Superior temporal gyrus (tissue), 1 donor: ENCODE measurements at regions not wholly inside any gene's neighbourhood (a gene's known extent, or its start where the extent isn't known, plus 50 kb on each side); places are given as distances from the start of the nearest gene placed in this dataset.
"Not testable (repeated sequence)": the region's sequence is repeated elsewhere in the genome, so short reads cannot be mapped to it uniquely, and the experiment has no call there.

Experiments
- DNase-seq: peaks from one replicate; pipeline ENCODE4 v3.0.0-alpha.2; 2016; ENCODE audit errors: extremely low spot score

GRCh38 chrX:124238268-124238667 lies 94.2 kb upstream of the TEX13D start:
- DNase-seq = no peak

- no peak for DNase-seq
Measured at GRCh38 chrX:124239324-124239723, 93.1 kb upstream of the TEX13D start.

- no peak for DNase-seq
Measured at GRCh38 chrX:124239911-124240310, 92.5 kb upstream of the TEX13D start.

GRCh38 chrX:124240422-124240821 lies 92.0 kb upstream of the TEX13D start:
- DNase-seq = no peak

GRCh38 chrX:124242131-124242530 lies 90.3 kb upstream of the TEX13D start:
- DNase-seq = no peak

- no peak for DNase-seq
Measured at GRCh38 chrX:124249345-124249744, 83.1 kb upstream of the TEX13D start.

- DNase-seq = no peak
Measured at GRCh38 chrX:124250835-124251437, 81.5 kb upstream of the TEX13D start.

GRCh38 chrX:124254611-124255010 lies 77.8 kb upstream of the TEX13D start:
- no peak for DNase-seq

GRCh38 chrX:124256216-124256615 lies 76.2 kb upstream of the TEX13D start:
- no peak for DNase-seq

GRCh38 chrX:124256629-124257380 lies 75.7 kb upstream of the TEX13D start:
- no peak for DNase-seq

- DNase-seq = no peak
Measured at GRCh38 chrX:124257924-124258702, 74.3 kb upstream of the TEX13D start.

- no peak for DNase-seq
Measured at GRCh38 chrX:124260845-124261244, 71.6 kb upstream of the TEX13D start.

GRCh38 chrX:124263743-124264142 lies 68.7 kb upstream of the TEX13D start:
- DNase-seq = no peak

GRCh38 chrX:124268099-124268498 lies 64.4 kb upstream of the TEX13D start:
- no peak for DNase-seq

- no peak for DNase-seq
Measured at GRCh38 chrX:124269881-124270280, 62.6 kb upstream of the TEX13D start.

- not testable (repeated sequence) for DNase-seq
Measured at GRCh38 chrX:124271599-124271998, 60.9 kb upstream of the TEX13D start.

GRCh38 chrX:124272370-124272982 lies 60.0 kb upstream of the TEX13D start:
- DNase-seq = no peak

- DNase-seq = no peak
Measured at GRCh38 chrX:124274438-124275181, 57.9 kb upstream of the TEX13D start.

GRCh38 chrX:124275182-124275894 lies 57.1 kb upstream of the TEX13D start:
- no peak for DNase-seq

- DNase-seq = no peak
Measured at GRCh38 chrX:124280294-124280902, 52.1 kb upstream of the TEX13D start.

GRCh38 chrX:124282580-124282979 lies 49.9 kb upstream of the TEX13D start:
- no peak for DNase-seq
